Endodermal cell (in vitro differentiated cells): ENCODE measurements at regions not wholly inside any gene's neighbourhood (a gene's known extent, or its start where the extent isn't known, plus 50 kb on each side); places are given as distances from the start of the nearest gene placed in this dataset.

Experiments
- DNase-seq: peaks from one replicate; pipeline ENCODE4 v3.0.0-alpha.2; 2017
- H3K27ac ChIP-seq: 2 replicates; pipeline ENCODE4 v1.5.1; 2013; ENCODE audit warnings: mild to moderate bottlenecking, low read depth, low read length, moderate library complexity
- H3K27me3 ChIP-seq: 2 replicates; pipeline ENCODE4 v1.6.1; 2013; ENCODE audit warnings: mild to moderate bottlenecking, low read length, moderate library complexity; ENCODE audit not compliant: insufficient read depth, control insufficient read depth, poor library complexity, severe bottlenecking
- H3K36me3 ChIP-seq: 2 replicates; pipeline ENCODE4 v1.7.0; 2013; ENCODE audit warnings: mild to moderate bottlenecking, low read length, moderate library complexity; ENCODE audit not compliant: control insufficient read depth, insufficient read depth
- H3K4me1 ChIP-seq: one replicate; pipeline ENCODE4 v1.7.0; 2013; ENCODE audit warnings: low read length; ENCODE audit not compliant: control insufficient read depth, insufficient read depth
- H3K4me3 ChIP-seq: 2 replicates; pipeline ENCODE4 v1.5.1; 2013; ENCODE audit warnings: mild to moderate bottlenecking, low read length, moderate library complexity
- H3K9ac ChIP-seq: 2 replicates; pipeline ENCODE4 v1.6.1; 2013; ENCODE audit warnings: mild to moderate bottlenecking, low read length, moderate library complexity; ENCODE audit not compliant: poor library complexity, severe bottlenecking; ENCODE audit errors: extremely low read depth
- H3K9me3 ChIP-seq: 2 replicates; pipeline ENCODE4 v1.6.1; 2013; ENCODE audit warnings: mild to moderate bottlenecking, low read length, moderate library complexity; ENCODE audit not compliant: control insufficient read depth
- H3K27ac Mint-ChIP-seq: 2 replicates; pipeline ENCODE4 v1.8.0; 2020; ENCODE audit warnings: mixed read lengths
- H3K27me3 Mint-ChIP-seq: 2 replicates; pipeline ENCODE4 v1.8.0; 2021; ENCODE audit warnings: mild to moderate bottlenecking, mixed read lengths; ENCODE audit not compliant: insufficient read depth
- H3K36me3 Mint-ChIP-seq: 2 replicates; pipeline ENCODE4 v1.8.0; 2020; ENCODE audit warnings: low read depth, mixed read lengths
- H3K4me1 Mint-ChIP-seq: 2 replicates; pipeline ENCODE4 v1.8.0; 2020; ENCODE audit warnings: mixed read lengths
- H3K4me3 Mint-ChIP-seq: 2 replicates; pipeline ENCODE4 v1.8.0; 2020; ENCODE audit warnings: mild to moderate bottlenecking, moderate library complexity, mixed read lengths
- H3K9me3 Mint-ChIP-seq: 2 replicates; pipeline ENCODE4 v1.8.0; 2020; ENCODE audit warnings: mild to moderate bottlenecking, mixed read lengths
- CTCF ChIP-seq: fragments of 200-600 bp; sonication (generic); conservative IDR thresholded peaks from 2 replicates; pipeline ENCODE4 v1.5.0; 2021; ENCODE audit warnings: antibody characterized with exemption, mild to moderate bottlenecking
- WGBS, 2 experiments: methylation state at CpG; one replicate each; pipeline versions ENCODE4 v1.1.5 to v1.1.7; 2013; ENCODE audit warnings: missing lambda C conversion rate in 2 of 2, mixed read lengths in 1 of 2; ENCODE audit not compliant: insufficient coverage in 1 of 2, insufficient read length in 1 of 2; 5-methylcytosine and 5-hydroxymethylcytosine counted together

GRCh38 chr4:126812076-126812475 is 820.7 kb upstream of the INTU start:
- no peaks in the 10 kb centered on the region for H3K36me3 Mint-ChIP-seq
- no peak overlapping the region for H3K4me3 Mint-ChIP-seq
- H3K4me1 Mint-ChIP-seq = no peaks in the 10 kb centered on the region
- H3K27me3 Mint-ChIP-seq = no peaks in the 10 kb centered on the region
- peak; percentile 68 for TF ChIP-seq CTCF
- Histone ChIP-seq H3K27ac (no peak overlapping the region), H3K4me3 (no peak overlapping the region), H3K4me1 (no peaks in the 10 kb centered on the region), H3K9ac (no peak overlapping the region), H3K27me3 (no peaks in the 10 kb centered on the region), H3K9me3 (no peaks in the 10 kb centered on the region), H3K36me3 (no peaks in the 10 kb centered on the region)
- H3K27ac Mint-ChIP-seq = no peak overlapping the region
- H3K9me3 Mint-ChIP-seq = no peaks in the 10 kb centered on the region
- DNase-seq = no peak

GRCh38 chr4:126820631-126821030 is 812.1 kb upstream of the INTU start:
- no peaks in the 10 kb centered on the region for H3K36me3 Mint-ChIP-seq
- no peaks in the 10 kb centered on the region for H3K9me3 Mint-ChIP-seq
- Histone ChIP-seq H3K4me3 (no peak overlapping the region), H3K4me1 (no peaks in the 10 kb centered on the region), H3K9ac (no peak overlapping the region), H3K27ac (no peak overlapping the region), H3K9me3 (no peaks in the 10 kb centered on the region), H3K36me3 (no peaks in the 10 kb centered on the region), H3K27me3 (no peaks in the 10 kb centered on the region)
- no CpG with 5 or more reads among the region's 1 CpG for WGBS, 2 experiments
- no peak overlapping the region for H3K27ac Mint-ChIP-seq
- no peak overlapping the region for H3K4me3 Mint-ChIP-seq
- no peaks in the 10 kb centered on the region for H3K27me3 Mint-ChIP-seq
- no peaks in the 10 kb centered on the region for H3K4me1 Mint-ChIP-seq
- TF ChIP-seq CTCF = no peak
- DNase-seq = no peak

- H3K36me3 Mint-ChIP-seq = no peaks in the 10 kb centered on the region
- H3K4me1 Mint-ChIP-seq = no peaks in the 10 kb centered on the region
- H3K4me3 Mint-ChIP-seq = no peak overlapping the region
- no peaks in the 10 kb centered on the region for H3K27me3 Mint-ChIP-seq
- no peak overlapping the region for H3K9ac ChIP-seq
- no peak overlapping the region for H3K27ac ChIP-seq
- H3K9me3 Mint-ChIP-seq = peaks cover 2% of the 10 kb centered on the region
- DNase-seq = no peak
- H3K27ac Mint-ChIP-seq = no peak overlapping the region
- H3K9me3 ChIP-seq = no peaks in the 10 kb centered on the region
- no CpG with 5 or more reads among the region's 1 CpG for WGBS, 2 experiments
- H3K27me3 ChIP-seq = no peaks in the 10 kb centered on the region
- H3K4me1 ChIP-seq = no peaks in the 10 kb centered on the region
- H3K4me3 ChIP-seq = no peak overlapping the region
- no peak for TF ChIP-seq CTCF
- no peaks in the 10 kb centered on the region for H3K36me3 ChIP-seq
Observed at GRCh38 chr4:126821152-126821551, 811.6 kb upstream of the INTU start.
